A673 (cell line): ENCODE measurements at regions not wholly inside any gene's neighbourhood (a gene's known extent, or its start where the extent isn't known, plus 50 kb on each side); places are given as distances from the start of the nearest gene placed in this dataset.
"Not testable (repeated sequence)": the region's sequence is repeated elsewhere in the genome, so short reads cannot be mapped to it uniquely, and the experiment has no call there.

Experiments used
- BruUV-seq: library from RNA; stranded (reverse); fragments of 400-500 nt; replicated peaks from 2 replicates; lab custom pipeline; 2021; lab: Mats Ljungman, UMichigan
- CTCF ChIA-PET: fragments of 300-600 bp; sonication (Branson Sonifier 250); formaldehyde crosslinking; loops from one replicate; lab custom pipeline; 2022; ENCODE audit warnings: antibody characterized with exemption; lab: Charles Lee
- POLR2A ChIA-PET: fragments of 300-600 bp; sonication (Branson Sonifier 250); formaldehyde crosslinking; loops from one replicate; lab custom pipeline; 2022; ENCODE audit warnings: antibody characterized with exemption; ENCODE audit not compliant: low non-redundant PET; lab: Charles Lee
- DNase-seq: peaks from one replicate; pipeline ENCODE4 v3.0.0-alpha.2; 2015; ENCODE audit warnings: low spot score
- H3K27ac ChIP-seq: fragments of 200-600 bp; sonication (generic); 2 replicates; pipeline ENCODE4 v1.5.1; 2016; ENCODE audit warnings: mixed run types, low read depth, mild to moderate bottlenecking, mixed read lengths, antibody characterized with exemption, low read length; ENCODE audit not compliant: poor library complexity, severe bottlenecking
- H3K27me3 ChIP-seq: fragments of 200-600 bp; sonication (generic); replicated peaks from 2 replicates; pipeline ENCODE4 v1.6.1; 2017; ENCODE audit warnings: mixed run types, low read depth, mild to moderate bottlenecking, mixed read lengths, antibody characterized with exemption, low read length; ENCODE audit not compliant: insufficient read depth, poor library complexity
- H3K36me3 ChIP-seq: fragments of 200-600 bp; sonication (generic); 2 replicates; pipeline ENCODE4 v1.6.1; 2016; ENCODE audit warnings: mixed run types, mild to moderate bottlenecking, mixed read lengths, antibody characterized with exemption, low read length; ENCODE audit not compliant: insufficient read depth, poor library complexity, severe bottlenecking
- H3K4me1 ChIP-seq: fragments of 200-600 bp; sonication (generic); 2 replicates; pipeline ENCODE4 v1.6.1; 2017; ENCODE audit warnings: mixed run types, mild to moderate bottlenecking, mixed read lengths, antibody characterized with exemption, low read length; ENCODE audit not compliant: insufficient read depth, poor library complexity, severe bottlenecking
- H3K4me3 ChIP-seq: fragments of 200-600 bp; sonication (generic); 2 replicates; pipeline ENCODE4 v1.5.1; 2016; ENCODE audit warnings: low read depth, mixed run types, mild to moderate bottlenecking, mixed read lengths, low read length; ENCODE audit not compliant: poor library complexity, severe bottlenecking
- H3K9me3 ChIP-seq: fragments of 200-600 bp; sonication (generic); 2 replicates; pipeline ENCODE4 v1.6.1; 2016; ENCODE audit warnings: mixed run types, low read depth, mild to moderate bottlenecking, mixed read lengths, antibody characterized with exemption, low read length; ENCODE audit not compliant: poor library complexity, severe bottlenecking
- CTCF ChIP-seq: fragments of 300-800, 200-600 bp; sonication (generic); conservative IDR thresholded peaks from 2 replicates; pipeline ENCODE4 v1.5.1; 2017; ENCODE audit warnings: low read depth, mild to moderate bottlenecking, antibody characterized with exemption, low read length, moderate library complexity, mixed read lengths
- EZH2 ChIP-seq: fragments of 200-600 bp; sonication (generic); IDR thresholded peaks from 2 replicates; pipeline ENCODE4 v1.6.1; 2017; ENCODE audit warnings: borderline replicate concordance, low read depth, mild to moderate bottlenecking, mixed read lengths, antibody characterized with exemption, low read length; ENCODE audit not compliant: poor library complexity, severe bottlenecking
- intact Hi-C: fragments of 100-400 bp; cut with micrococcal nuclease; formaldehyde crosslinking; loops from one replicate; pipeline ENCODE4 v1.10.0; 2022; ENCODE audit not compliant: unreplicated experiment

GRCh38 chr5:110269478-110270142 is 456.9 kb downstream of the TMEM232 start:
- H3K36me3 ChIP-seq, result no peaks in the 10 kb centered on the region

GRCh38 chr5:110275878-110276277 is 450.6 kb downstream of the TMEM232 start:
- Histone ChIP-seq H3K36me3 (no peaks in the 10 kb centered on the region), H3K27me3 (no peaks in the 10 kb centered on the region), H3K4me1 (peaks cover 10% of the 10 kb centered on the region), H3K4me3 (no peak overlapping the region), H3K27ac (no peak overlapping the region), H3K9me3 (no peaks in the 10 kb centered on the region)
- CTCF ChIA-PET, result no interaction called here
- BruUV-seq, result no TSS peak
- POLR2A ChIA-PET, result no interaction called here
- TF ChIP-seq CTCF (no peak), EZH2 (no peak)
- DNase-seq, result no peak
- intact Hi-C loops, result no loop called here

More at GRCh38 chr5:110269478-110270142, 456.9 kb downstream of the TMEM232 start:
- Histone ChIP-seq H3K4me1 (peaks cover 25% of the 10 kb centered on the region), H3K27me3 (no peaks in the 10 kb centered on the region), H3K9me3 (no peaks in the 10 kb centered on the region), H3K4me3 (no peak overlapping the region), H3K27ac (peak overlapping the region; percentile 63)
- TF ChIP-seq EZH2 (no peak), CTCF (no peak)
- DNase-seq, result peak; percentile 51
- intact Hi-C loops, result no loop called here
- CTCF ChIA-PET, result no interaction called here
- BruUV-seq, result no TSS peak
- POLR2A ChIA-PET, result no interaction called here

GRCh38 chr5:110278449-110278848 is 448.0 kb downstream of the TMEM232 start:
- CTCF ChIA-PET, H3K36me3 ChIP-seq, H3K27ac ChIP-seq, H3K27me3 ChIP-seq, BruUV-seq, H3K4me3 ChIP-seq, DNase-seq, intact Hi-C loops, H3K9me3 ChIP-seq, H3K4me1 ChIP-seq, POLR2A ChIA-PET: not testable (repeated sequence)

- H3K4me3 ChIP-seq, POLR2A ChIA-PET, H3K9me3 ChIP-seq, CTCF ChIA-PET, BruUV-seq, H3K27ac ChIP-seq, intact Hi-C loops, DNase-seq, H3K36me3 ChIP-seq, H3K27me3 ChIP-seq: not testable (repeated sequence)
- H3K4me1 ChIP-seq, result peaks cover 24% of the 10 kb centered on the region
Observed at GRCh38 chr5:110284121-110284520, 442.4 kb downstream of the TMEM232 start.
